Stomach smooth muscle (tissue), 2 donors: ENCODE measurements at regions not wholly inside any gene's neighbourhood (a gene's known extent, or its start where the extent isn't known, plus 50 kb on each side); places are given as distances from the start of the nearest gene placed in this dataset.

ENCODE experiments used
- H3K27ac ChIP-seq: one replicate; pipeline ENCODE4 v1.7.0; 2013; ENCODE audit warnings: mild to moderate bottlenecking, low read length, inconsistent platforms
- H3K27me3 ChIP-seq, 2 donors: one replicate each; pipeline ENCODE4 v1.7.0; 2013; ENCODE audit warnings: low read length in 2 of 2; ENCODE audit not compliant: insufficient read depth in 2 of 2, control insufficient read depth in 1 of 2
- H3K36me3 ChIP-seq, 2 donors: one replicate each; pipeline ENCODE4 v1.7.0; 2013; ENCODE audit warnings: low read length in 2 of 2; ENCODE audit not compliant: control insufficient read depth in 2 of 2, insufficient read depth in 2 of 2
- H3K4me1 ChIP-seq: one replicate; pipeline ENCODE4 v1.7.0; 2013; ENCODE audit warnings: low read length; ENCODE audit not compliant: control insufficient read depth, insufficient read depth
- H3K4me3 ChIP-seq, 2 donors: one replicate each; pipeline ENCODE4 v1.7.0; 2013; ENCODE audit warnings: low read length in 2 of 2
- H3K9ac ChIP-seq, 2 donors: one replicate each; pipeline ENCODE4 v1.7.0; 2013; ENCODE audit warnings: low read length in 2 of 2, mild to moderate bottlenecking in 1 of 2
- H3K9me3 ChIP-seq, 2 donors: one replicate each; pipeline ENCODE4 v1.7.0; 2013; ENCODE audit warnings: low read length in 2 of 2; ENCODE audit not compliant: control insufficient read depth in 2 of 2
- donor health status: healthy.
- donor health status: Pancreatic carcinoma.

GRCh38 chr10:2280713-2281300 is 543.5 kb upstream of the ADARB2 start:
- Histone ChIP-seq H3K27ac (no peak overlapping the region), H3K27me3 (no peaks in the 10 kb centered on the region), H3K4me1 (no peaks in the 10 kb centered on the region), H3K9ac (no peak overlapping the region), H3K36me3 (no peaks in the 10 kb centered on the region), H3K4me3 (no peak overlapping the region), H3K9me3 (no peaks in the 10 kb centered on the region)

GRCh38 chr10:2279711-2280110 is 542.4 kb upstream of the ADARB2 start:
- Histone ChIP-seq H3K36me3 (no peaks in the 10 kb centered on the region), H3K4me3 (no peak overlapping the region), H3K9ac (no peak overlapping the region), H3K4me1 (no peaks in the 10 kb centered on the region), H3K27ac (no peak overlapping the region), H3K9me3 (peaks cover 4% of the 10 kb centered on the region in 2 donors), H3K27me3 (no peaks in the 10 kb centered on the region)

GRCh38 chr10:2278363-2278762 is 541.0 kb upstream of the ADARB2 start:
- Histone ChIP-seq H3K4me3 (no peak overlapping the region), H3K36me3 (no peaks in the 10 kb centered on the region), H3K9me3 (peaks cover 4% of the 10 kb centered on the region in 2 donors), H3K27ac (no peak overlapping the region), H3K27me3 (no peaks in the 10 kb centered on the region), H3K4me1 (no peaks in the 10 kb centered on the region), H3K9ac (no peak overlapping the region)

- peaks cover 0 to 5% of the 10 kb centered on the region in 2 donors for H3K9me3 ChIP-seq
- no peaks in the 10 kb centered on the region for H3K27me3 ChIP-seq
- H3K27ac ChIP-seq = no peak overlapping the region
- H3K4me1 ChIP-seq = no peaks in the 10 kb centered on the region
- no peak overlapping the region for H3K4me3 ChIP-seq
- H3K9ac ChIP-seq = no peak overlapping the region
- H3K36me3 ChIP-seq = no peaks in the 10 kb centered on the region
Observed at GRCh38 chr10:2263561-2263960, 526.2 kb upstream of the ADARB2 start.

- Histone ChIP-seq H3K9me3 (peaks cover 0 to 5% of the 10 kb centered on the region in 2 donors), H3K4me1 (no peaks in the 10 kb centered on the region), H3K27ac (no peak overlapping the region), H3K36me3 (no peaks in the 10 kb centered on the region), H3K4me3 (no peak overlapping the region), H3K27me3 (no peaks in the 10 kb centered on the region), H3K9ac (no peak overlapping the region)
Observed at GRCh38 chr10:2262878-2263277, 525.6 kb upstream of the ADARB2 start.

- Histone ChIP-seq H3K4me1 (no peaks in the 10 kb centered on the region), H3K9ac (no peak overlapping the region), H3K36me3 (no peaks in the 10 kb centered on the region), H3K27me3 (no peaks in the 10 kb centered on the region), H3K4me3 (no peak overlapping the region), H3K9me3 (peaks cover 0 to 5% of the 10 kb centered on the region in 2 donors), H3K27ac (no peak overlapping the region)
Observed at GRCh38 chr10:2262333-2262732, 525.0 kb upstream of the ADARB2 start.

GRCh38 chr10:2256241-2256640 is 518.9 kb upstream of the ADARB2 start:
- H3K4me1 ChIP-seq = no peaks in the 10 kb centered on the region
- H3K27me3 ChIP-seq = no peaks in the 10 kb centered on the region
- peaks cover 0 to 2% of the 10 kb centered on the region in 2 donors for H3K9me3 ChIP-seq
- no peak overlapping the region for H3K4me3 ChIP-seq
- H3K36me3 ChIP-seq = no peaks in the 10 kb centered on the region
- no peak overlapping the region for H3K9ac ChIP-seq
- H3K27ac ChIP-seq = no peak overlapping the region

- H3K4me3 ChIP-seq = no peak overlapping the region
- H3K27me3 ChIP-seq = no peaks in the 10 kb centered on the region
- H3K9me3 ChIP-seq = peaks cover 3 to 5% of the 10 kb centered on the region in 2 donors
Observed at GRCh38 chr10:2252096-2252495, 514.8 kb upstream of the ADARB2 start.

GRCh38 chr10:2251631-2252030 is 514.3 kb upstream of the ADARB2 start:
- no peaks in the 10 kb centered on the region for H3K36me3 ChIP-seq
- H3K4me1 ChIP-seq = no peaks in the 10 kb centered on the region
- H3K27me3 ChIP-seq = no peaks in the 10 kb centered on the region
- peaks cover 3 to 5% of the 10 kb centered on the region in 2 donors for H3K9me3 ChIP-seq
- no peak overlapping the region for H3K27ac ChIP-seq
- H3K4me3 ChIP-seq = no peak overlapping the region
- no peak overlapping the region for H3K9ac ChIP-seq

More at GRCh38 chr10:2252096-2252495, 514.8 kb upstream of the ADARB2 start:
- H3K27ac ChIP-seq = no peak overlapping the region
- no peaks in the 10 kb centered on the region for H3K36me3 ChIP-seq
- H3K9ac ChIP-seq = no peak overlapping the region
- no peaks in the 10 kb centered on the region for H3K4me1 ChIP-seq

- Histone ChIP-seq H3K27me3 (no peaks in the 10 kb centered on the region), H3K27ac (no peak overlapping the region), H3K36me3 (no peaks in the 10 kb centered on the region), H3K9me3 (peaks cover 6 to 7% of the 10 kb centered on the region in 2 donors), H3K9ac (no peak overlapping the region), H3K4me1 (no peaks in the 10 kb centered on the region), H3K4me3 (no peak overlapping the region)
Observed at GRCh38 chr10:2246747-2247146, 509.4 kb upstream of the ADARB2 start.

GRCh38 chr10:2245580-2245979 is 508.3 kb upstream of the ADARB2 start:
- Histone ChIP-seq H3K36me3 (no peaks in the 10 kb centered on the region), H3K9me3 (peaks cover 6 to 7% of the 10 kb centered on the region in 2 donors), H3K27ac (no peak overlapping the region), H3K9ac (no peak overlapping the region), H3K4me3 (no peak overlapping the region), H3K4me1 (no peaks in the 10 kb centered on the region), H3K27me3 (no peaks in the 10 kb centered on the region)
